Prostate gland (tissue), 2 donors: ENCODE measurements at regions not wholly inside any gene's neighbourhood (a gene's known extent, or its start where the extent isn't known, plus 50 kb on each side); places are given as distances from the start of the nearest gene placed in this dataset.
"Not testable (repeated sequence)": the region's sequence is repeated elsewhere in the genome, so short reads cannot be mapped to it uniquely, and the experiment has no call there.

Source experiments
- POLR2AphosphoS5 ChIP-seq: sonication (generic); formaldehyde crosslinking; IDR thresholded peaks from one replicate; pipeline ENCODE4 v1.6.1; 2017; ENCODE audit warnings: antibody characterized with exemption
- TF ChIP-seq, protein P1 (sequence below), 4 experiments: fragments of 200-600 bp in 2 of 4; fragments of 450-650 bp in 2 of 4; sonication (generic) in 2 of 4; IDR thresholded peaks; 1 replicate in 3 of 4; 2 replicates in 1 of 4; pipeline ENCODE4 v1.5.1; 2016 to 2019; ENCODE audit warnings: antibody characterized with exemption in 4 of 4, mild to moderate bottlenecking in 2 of 4, moderate library complexity in 2 of 4

DNA sequence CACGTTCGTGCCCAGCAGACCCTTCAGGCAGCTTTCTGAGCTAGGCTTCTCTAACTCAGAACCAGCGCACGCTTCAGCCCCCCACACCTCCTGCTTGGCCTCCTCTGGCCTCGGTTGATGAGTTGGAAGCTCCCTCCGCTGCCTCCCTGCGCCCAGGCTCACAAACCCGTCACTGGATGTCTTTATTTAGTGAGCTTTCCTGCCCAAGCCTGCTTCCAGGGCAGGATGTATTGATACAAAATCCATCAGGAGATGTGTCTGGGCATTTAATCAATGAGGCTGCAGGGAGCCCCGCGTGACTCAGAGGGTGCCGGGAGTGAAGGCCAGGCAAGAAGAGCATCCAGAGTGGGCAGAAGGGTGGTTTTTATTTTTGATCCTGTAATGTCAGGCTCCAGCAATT is 316.1 kb upstream of the SFSWAP start:
- TF ChIP-seq, protein P1, sequence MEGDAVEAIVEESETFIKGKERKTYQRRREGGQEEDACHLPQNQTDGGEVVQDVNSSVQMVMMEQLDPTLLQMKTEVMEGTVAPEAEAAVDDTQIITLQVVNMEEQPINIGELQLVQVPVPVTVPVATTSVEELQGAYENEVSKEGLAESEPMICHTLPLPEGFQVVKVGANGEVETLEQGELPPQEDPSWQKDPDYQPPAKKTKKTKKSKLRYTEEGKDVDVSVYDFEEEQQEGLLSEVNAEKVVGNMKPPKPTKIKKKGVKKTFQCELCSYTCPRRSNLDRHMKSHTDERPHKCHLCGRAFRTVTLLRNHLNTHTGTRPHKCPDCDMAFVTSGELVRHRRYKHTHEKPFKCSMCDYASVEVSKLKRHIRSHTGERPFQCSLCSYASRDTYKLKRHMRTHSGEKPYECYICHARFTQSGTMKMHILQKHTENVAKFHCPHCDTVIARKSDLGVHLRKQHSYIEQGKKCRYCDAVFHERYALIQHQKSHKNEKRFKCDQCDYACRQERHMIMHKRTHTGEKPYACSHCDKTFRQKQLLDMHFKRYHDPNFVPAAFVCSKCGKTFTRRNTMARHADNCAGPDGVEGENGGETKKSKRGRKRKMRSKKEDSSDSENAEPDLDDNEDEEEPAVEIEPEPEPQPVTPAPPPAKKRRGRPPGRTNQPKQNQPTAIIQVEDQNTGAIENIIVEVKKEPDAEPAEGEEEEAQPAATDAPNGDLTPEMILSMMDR (IDR thresholded peaks at IDR 0.05), result not testable (repeated sequence)
- not testable (repeated sequence) for TF ChIP-seq POLR2AphosphoS5
